ENCODE measurements at regions not wholly inside any gene's neighbourhood (a gene's known extent, or its start where the extent isn't known, plus 50 kb on each side); places are given as distances from the start of the nearest gene placed in this dataset.

GRCh38 chr19:31533114-31533513 lies 183.9 kb upstream of the TSHZ3 start:
- H3F3A ChIP-seq (replicated peaks; ENCODE audit: insufficient read depth): no peaks in the 10 kb centered on the region
- H3K4me2 ChIP-seq: no peak overlapping the region
- no peaks in the 10 kb centered on the region for H3K9me2 ChIP-seq
- H3K9me3 ChIP-seq: no peaks in the 10 kb centered on the region
- H2AFZ ChIP-seq (ENCODE audit: low read depth): no peak overlapping the region
- WGBS (ENCODE audit: low lambda C conversion rate): 17% methylated on average over 3 of the region's 3 CpGs
- no peak for DNase-seq
- H3K79me2 ChIP-seq (ENCODE audit: insufficient read depth): no peaks in the 10 kb centered on the region
- H3K4me1 ChIP-seq (ENCODE audit: control insufficient read depth in 1 of 2, insufficient read depth in 2 of 2, low read depth in 1 of 2, low read length in 1 of 2): peaks cover 0 to 7% of the 10 kb centered on the region in 2 experiments; a peak in 1 of 4 replicates
- CTCF ChIA-PET: interaction anchor here (1.1 kb wide), 1 partner anchor 14 kb away, joined by 3 read pairs; no protein-coding TSS in a partner anchor
- H3K27me3 ChIP-seq (ENCODE audit: insufficient read depth): no peaks in the 10 kb centered on the region
- H4K20me1 ChIP-seq (ENCODE audit: insufficient read depth): no peaks in the 10 kb centered on the region
- no peak overlapping the region for H3K27ac ChIP-seq (ENCODE audit: low read depth in 2 of 2, low read length in 1 of 2)
- H3K36me3 ChIP-seq (replicated peaks in 1 of 2; ENCODE audit: control insufficient read depth in 1 of 2, insufficient read depth in 2 of 2, low read length in 1 of 2): no peaks in the 10 kb centered on the region
- POLR2A ChIA-PET: no interaction called here
- no peak overlapping the region for H3K9ac ChIP-seq
- TF ChIP-seq NFIC (IDR thresholded peaks at IDR 0.05; ENCODE audit: borderline replicate concordance) (no peak), USF1 (IDR thresholded peaks at IDR 0.05; ENCODE audit: borderline replicate concordance, low read depth) (no peak), SIN3A (IDR thresholded peaks at IDR 0.05; ENCODE audit: borderline replicate concordance, low read depth, low read length) (no peak), EP300 (IDR thresholded peaks at IDR 0.05; ENCODE audit: borderline replicate concordance in 1 of 2, low read depth in 1 of 2, low read length in 1 of 2) (no peak), RCOR1 (IDR thresholded peaks at IDR 0.05; ENCODE audit: low read length) (no peak), MXI1 (IDR thresholded peaks at IDR 0.05; ENCODE audit: low read depth, low read length) (no peak), POLR2AphosphoS5 (IDR thresholded peaks at IDR 0.05; ENCODE audit: low read depth, low read length) (no peak), CHD2 (IDR thresholded peaks at IDR 0.05; ENCODE audit: low read length, partially characterized antibody) (no peak), TAF1 (IDR thresholded peaks at IDR 0.05; ENCODE audit: borderline replicate concordance, low read depth, low read length) (no peak), RAD21 (IDR thresholded peaks at IDR 0.05; ENCODE audit: low read length) (no peak), FOSL2 (IDR thresholded peaks at IDR 0.05; ENCODE audit: borderline replicate concordance, low read depth) (no peak)
- TF ChIP-seq, protein P1, sequence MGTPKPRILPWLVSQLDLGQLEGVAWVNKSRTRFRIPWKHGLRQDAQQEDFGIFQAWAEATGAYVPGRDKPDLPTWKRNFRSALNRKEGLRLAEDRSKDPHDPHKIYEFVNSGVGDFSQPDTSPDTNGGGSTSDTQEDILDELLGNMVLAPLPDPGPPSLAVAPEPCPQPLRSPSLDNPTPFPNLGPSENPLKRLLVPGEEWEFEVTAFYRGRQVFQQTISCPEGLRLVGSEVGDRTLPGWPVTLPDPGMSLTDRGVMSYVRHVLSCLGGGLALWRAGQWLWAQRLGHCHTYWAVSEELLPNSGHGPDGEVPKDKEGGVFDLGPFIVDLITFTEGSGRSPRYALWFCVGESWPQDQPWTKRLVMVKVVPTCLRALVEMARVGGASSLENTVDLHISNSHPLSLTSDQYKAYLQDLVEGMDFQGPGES (IDR thresholded peaks at IDR 0.05; ENCODE audit: low read depth, low read length): no peak
- H3K4me3 ChIP-seq (ENCODE audit: low read depth in 2 of 2, low read length in 1 of 2): no peak overlapping the region

GRCh38 chr19:31534231-31534630 lies 185.0 kb upstream of the TSHZ3 start:
- CTCF ChIA-PET: interaction anchor here (1.5 kb wide), 1 partner anchor 19 kb away, joined by 4 read pairs; no protein-coding TSS in a partner anchor
- H3K4me2 ChIP-seq: no peak overlapping the region

More at GRCh38 chr19:31534231-31534630, 185.0 kb upstream of the TSHZ3 start:
- Histone ChIP-seq H3K36me3 (replicated peaks in 1 of 2; ENCODE audit: control insufficient read depth in 1 of 2, insufficient read depth in 2 of 2, low read length in 1 of 2) (no peaks in the 10 kb centered on the region), H3F3A (replicated peaks; ENCODE audit: insufficient read depth) (no peaks in the 10 kb centered on the region), H3K4me3 (ENCODE audit: low read depth in 2 of 2, low read length in 1 of 2) (no peak overlapping the region), H3K9me2 (no peaks in the 10 kb centered on the region), H3K27me3 (ENCODE audit: insufficient read depth) (no peaks in the 10 kb centered on the region), H4K20me1 (ENCODE audit: insufficient read depth) (no peaks in the 10 kb centered on the region), H3K9me3 (no peaks in the 10 kb centered on the region), H3K9ac (no peak overlapping the region), H3K27ac (ENCODE audit: low read depth in 2 of 2, low read length in 1 of 2) (no peak overlapping the region), H2AFZ (ENCODE audit: low read depth) (no peak overlapping the region), H3K79me2 (ENCODE audit: insufficient read depth) (no peaks in the 10 kb centered on the region), H3K4me1 (ENCODE audit: control insufficient read depth in 1 of 2, insufficient read depth in 2 of 2, low read depth in 1 of 2, low read length in 1 of 2) (peaks cover 0 to 7% of the 10 kb centered on the region in 2 experiments; a peak in 1 of 4 replicates)
- no peak for TF ChIP-seq REST (IDR thresholded peaks at IDR 0.05; ENCODE audit: low read depth, low read length)
- TF ChIP-seq NFIC (IDR thresholded peaks at IDR 0.05; ENCODE audit: borderline replicate concordance): no peak
- no peak for TF ChIP-seq ELF1 (IDR thresholded peaks at IDR 0.05)
- TF ChIP-seq RFX5 (IDR thresholded peaks at IDR 0.05; ENCODE audit: low read length): no peak
- no peak for TF ChIP-seq CHD2 (IDR thresholded peaks at IDR 0.05; ENCODE audit: low read length, partially characterized antibody)
- no peak for TF ChIP-seq MEF2A (IDR thresholded peaks at IDR 0.05; ENCODE audit: borderline replicate concordance, low read depth)
- TF ChIP-seq FOXJ3 (CRISPR knock-in tag; IDR thresholded peaks at IDR 0.05): no peak
- TF ChIP-seq TEAD4 (IDR thresholded peaks at IDR 0.05; ENCODE audit: borderline replicate concordance, insufficient read depth): no peak
- TF ChIP-seq EP300 (IDR thresholded peaks at IDR 0.05; ENCODE audit: borderline replicate concordance in 1 of 2, low read depth in 1 of 2, low read length in 1 of 2): no peak
- DNase-seq: no peak
- POLR2A ChIA-PET: no interaction called here

Data from SK-N-SH (cell line).